ENCODE measurements at regions not wholly inside any gene's neighbourhood (a gene's known extent, or its start where the extent isn't known, plus 50 kb on each side); places are given as distances from the start of the nearest gene placed in this dataset.

- H3K79me2 ChIP-seq (ENCODE audit: insufficient read depth, low read length): no peaks in the 10 kb centered on the region
- no peaks in the 10 kb centered on the region for H3F3A ChIP-seq (ENCODE audit: low read depth)
- H3K4me2 ChIP-seq (ENCODE audit: low read depth, low read length, poor library complexity, severe bottlenecking): no peak overlapping the region
- no peaks in the 10 kb centered on the region for H3K9me3 ChIP-seq (ENCODE audit: insufficient read depth, low read depth, low read length)
- no peaks in the 10 kb centered on the region for H4K20me1 ChIP-seq (ENCODE audit: insufficient read depth, low read length, poor library complexity, severe bottlenecking)
- H3K9ac ChIP-seq (ENCODE audit: low read depth, low read length, poor library complexity, severe bottlenecking): no peak overlapping the region
- no peak for TF ChIP-seq CTCF (conservative IDR thresholded peaks at IDR 0.05; ENCODE audit: low read length)
- no peak for TF ChIP-seq EZH2phosphoT487 (IDR thresholded peaks at IDR 0.05; ENCODE audit: borderline replicate concordance)
- H2AFZ ChIP-seq (ENCODE audit: low read length): no peak overlapping the region
- H3K9me2 ChIP-seq (replicated peaks; ENCODE audit: low read depth, low read length): no peaks in the 10 kb centered on the region
- H3K27me3 ChIP-seq (ENCODE audit: insufficient read depth, low read length, poor library complexity, severe bottlenecking): no peaks in the 10 kb centered on the region
- no peaks in the 10 kb centered on the region for H3K4me1 ChIP-seq (ENCODE audit: insufficient read depth, low read length, poor library complexity, severe bottlenecking)
- H3K36me3 ChIP-seq (ENCODE audit: insufficient read depth, low read length): no peaks in the 10 kb centered on the region
- no peak overlapping the region for H3K4me3 ChIP-seq (ENCODE audit: low read length, poor library complexity, severe bottlenecking)
Observed at GRCh38 chr2:224208443-224208842, 169.4 kb upstream of the SERPINE2 start.

GRCh38 chr2:224208007-224208406, 168.9 kb upstream of the SERPINE2 start:
- TF ChIP-seq EZH2phosphoT487 (IDR thresholded peaks at IDR 0.05; ENCODE audit: borderline replicate concordance): no peak
- no peak for TF ChIP-seq CTCF (conservative IDR thresholded peaks at IDR 0.05; ENCODE audit: low read length)
- H2AFZ ChIP-seq (ENCODE audit: low read length): no peak overlapping the region
- no peak overlapping the region for H3K4me3 ChIP-seq (ENCODE audit: low read length, poor library complexity, severe bottlenecking)
- H3K4me1 ChIP-seq (ENCODE audit: insufficient read depth, low read length, poor library complexity, severe bottlenecking): no peaks in the 10 kb centered on the region
- H3K9ac ChIP-seq (ENCODE audit: low read depth, low read length, poor library complexity, severe bottlenecking): no peak overlapping the region
- no peaks in the 10 kb centered on the region for H3F3A ChIP-seq (ENCODE audit: low read depth)
- H4K20me1 ChIP-seq (ENCODE audit: insufficient read depth, low read length, poor library complexity, severe bottlenecking): no peaks in the 10 kb centered on the region
- H3K27me3 ChIP-seq (ENCODE audit: insufficient read depth, low read length, poor library complexity, severe bottlenecking): no peaks in the 10 kb centered on the region
- no peaks in the 10 kb centered on the region for H3K9me2 ChIP-seq (replicated peaks; ENCODE audit: low read depth, low read length)
- H3K36me3 ChIP-seq (ENCODE audit: insufficient read depth, low read length): no peaks in the 10 kb centered on the region
- no peaks in the 10 kb centered on the region for H3K79me2 ChIP-seq (ENCODE audit: insufficient read depth, low read length)
- no peak overlapping the region for H3K4me2 ChIP-seq (ENCODE audit: low read depth, low read length, poor library complexity, severe bottlenecking)
- no peaks in the 10 kb centered on the region for H3K9me3 ChIP-seq (ENCODE audit: insufficient read depth, low read depth, low read length)

- Histone ChIP-seq H3K36me3 (ENCODE audit: insufficient read depth, low read length) (no peaks in the 10 kb centered on the region), H3F3A (ENCODE audit: low read depth) (no peaks in the 10 kb centered on the region), H4K20me1 (ENCODE audit: insufficient read depth, low read length, poor library complexity, severe bottlenecking) (no peaks in the 10 kb centered on the region), H3K9me2 (replicated peaks; ENCODE audit: low read depth, low read length) (no peaks in the 10 kb centered on the region), H3K4me1 (ENCODE audit: insufficient read depth, low read length, poor library complexity, severe bottlenecking) (no peaks in the 10 kb centered on the region), H3K27me3 (ENCODE audit: insufficient read depth, low read length, poor library complexity, severe bottlenecking) (no peaks in the 10 kb centered on the region), H2AFZ (ENCODE audit: low read length) (no peak overlapping the region), H3K9ac (ENCODE audit: low read depth, low read length, poor library complexity, severe bottlenecking) (no peak overlapping the region), H3K9me3 (ENCODE audit: insufficient read depth, low read depth, low read length) (no peaks in the 10 kb centered on the region), H3K4me2 (ENCODE audit: low read depth, low read length, poor library complexity, severe bottlenecking) (no peak overlapping the region), H3K4me3 (ENCODE audit: low read length, poor library complexity, severe bottlenecking) (no peak overlapping the region), H3K79me2 (ENCODE audit: insufficient read depth, low read length) (no peaks in the 10 kb centered on the region)
- TF ChIP-seq CTCF (conservative IDR thresholded peaks at IDR 0.05; ENCODE audit: low read length) (no peak), EZH2phosphoT487 (IDR thresholded peaks at IDR 0.05; ENCODE audit: borderline replicate concordance) (no peak)
Observed at GRCh38 chr2:224206816-224207215, 167.7 kb upstream of the SERPINE2 start.
